Mesendoderm (in vitro differentiated cells): ENCODE measurements at regions not wholly inside any gene's neighbourhood (a gene's known extent, or its start where the extent isn't known, plus 50 kb on each side); places are given as distances from the start of the nearest gene placed in this dataset.

Source experiments
- DNase-seq: peaks from one replicate; pipeline ENCODE4 v3.0.0; 2013
- H2AK5ac ChIP-seq: 2 replicates; pipeline ENCODE4 v1.6.1; 2013; ENCODE audit warnings: low read length, inconsistent platforms
- H2BK120ac ChIP-seq: 2 replicates; pipeline ENCODE4 v1.6.1; 2013; ENCODE audit warnings: low read depth, mild to moderate bottlenecking, low read length, moderate library complexity, mixed read lengths
- H2BK15ac ChIP-seq: replicated peaks from 2 replicates; pipeline ENCODE4 v1.6.1; 2013; ENCODE audit warnings: low read depth, mild to moderate bottlenecking, moderate library complexity
- H2BK5ac ChIP-seq: 2 replicates; pipeline ENCODE4 v1.6.1; 2013; ENCODE audit warnings: low read length, inconsistent platforms
- H3K18ac ChIP-seq: 2 replicates; pipeline ENCODE4 v1.6.1; 2013; ENCODE audit warnings: mild to moderate bottlenecking, low read length, mixed read lengths
- H3K23ac ChIP-seq: one replicate; pipeline ENCODE4 v1.6.1; 2013; ENCODE audit warnings: low read length
- H3K27ac ChIP-seq: 2 replicates; pipeline ENCODE4 v1.5.1; 2013; ENCODE audit warnings: low read depth, mild to moderate bottlenecking, inconsistent platforms, low read length, moderate library complexity
- H3K27me3 ChIP-seq: 2 replicates; pipeline ENCODE4 v1.6.1; 2013; ENCODE audit warnings: low read length, control low read depth, mild to moderate bottlenecking, inconsistent platforms; ENCODE audit not compliant: insufficient read depth, poor library complexity
- H3K36me3 ChIP-seq: 2 replicates; pipeline ENCODE4 v1.6.1; 2013; ENCODE audit warnings: low read length, inconsistent platforms; ENCODE audit not compliant: control insufficient read depth, insufficient read depth
- H3K4ac ChIP-seq: one replicate; pipeline ENCODE4 v1.6.1; 2013; ENCODE audit warnings: low read depth, mild to moderate bottlenecking, low read length, moderate library complexity
- H3K4me1 ChIP-seq: 2 replicates; pipeline ENCODE4 v1.6.1; 2013; ENCODE audit warnings: low read depth, low read length, inconsistent platforms; ENCODE audit not compliant: control insufficient read depth
- H3K4me2 ChIP-seq: 2 replicates; pipeline ENCODE4 v1.6.1; 2013; ENCODE audit warnings: low read length
- H3K4me3 ChIP-seq: 2 replicates; pipeline ENCODE4 v1.5.1; 2013; ENCODE audit warnings: mild to moderate bottlenecking, low read length
- H3K56ac ChIP-seq: one replicate; pipeline ENCODE4 v1.6.1; 2013; ENCODE audit warnings: low read length
- H3K79me1 ChIP-seq: 2 replicates; pipeline ENCODE4 v1.6.1; 2013; ENCODE audit warnings: low read length, inconsistent platforms
- H3K79me2 ChIP-seq: 2 replicates; pipeline ENCODE4 v1.6.1; 2013; ENCODE audit warnings: mild to moderate bottlenecking, low read length; ENCODE audit not compliant: control insufficient read depth, insufficient read depth
- H3K9ac ChIP-seq: 2 replicates; pipeline ENCODE4 v1.6.1; 2013; ENCODE audit warnings: low read length, inconsistent platforms
- H4K5ac ChIP-seq: one replicate; pipeline ENCODE4 v1.6.1; 2013; ENCODE audit warnings: low read length
- H4K8ac ChIP-seq: one replicate; pipeline ENCODE4 v1.6.1; 2013; ENCODE audit warnings: low read depth, mild to moderate bottlenecking, control low read depth, low read length, moderate library complexity
- WGBS: extraction: QIAGEN DNeasy Blood & Tissue Kit; methylation state at CpG from one replicate; pipeline ENCODE4 v1.1.7; 2013; ENCODE audit warnings: low lambda C conversion rate, missing lambda C conversion rate; ENCODE audit not compliant: insufficient coverage; ENCODE audit errors: extremely low coverage; 5-methylcytosine and 5-hydroxymethylcytosine counted together

DNA sequence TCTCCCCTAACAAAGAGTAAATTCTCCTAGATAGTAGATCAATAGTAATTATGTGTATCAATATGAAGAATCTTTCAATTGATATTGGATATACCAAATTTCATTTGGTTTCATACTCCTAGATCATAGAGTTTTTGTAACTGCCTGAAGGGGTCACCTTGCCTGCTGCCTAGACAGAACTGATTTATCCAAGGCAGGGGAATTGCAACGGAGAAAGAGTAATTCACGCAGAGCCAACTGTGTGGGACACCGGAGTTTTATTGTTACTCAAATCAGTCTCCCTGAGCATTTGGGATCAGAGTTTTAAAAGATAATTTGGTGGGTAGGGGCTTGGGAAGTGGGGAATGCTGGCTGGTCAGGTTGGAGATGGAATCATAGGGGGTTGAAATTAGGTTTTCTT lies 92.2 kb upstream of the SLC8A1 start:
- Histone ChIP-seq H2AK5ac (no peak overlapping the region), H2BK15ac (no peak overlapping the region), H3K4me3 (no peak overlapping the region), H3K27me3 (no peaks in the 10 kb centered on the region), H3K4ac (no peak overlapping the region), H3K36me3 (no peaks in the 10 kb centered on the region), H3K4me1 (peaks cover 3% of the 10 kb centered on the region), H3K56ac (no peak overlapping the region), H2BK5ac (no peak overlapping the region), H4K8ac (no peak overlapping the region), H3K27ac (no peak overlapping the region), H3K18ac (no peak overlapping the region), H3K23ac (no peak overlapping the region), H4K5ac (no peak overlapping the region), H3K9ac (no peak overlapping the region), H3K79me2 (no peaks in the 10 kb centered on the region), H3K4me2 (no peak overlapping the region), H3K79me1 (no peaks in the 10 kb centered on the region), H2BK120ac (no peak overlapping the region)
- WGBS, result no CpG with 5 or more reads among the region's 3 CpGs
- no peak for DNase-seq

DNA sequence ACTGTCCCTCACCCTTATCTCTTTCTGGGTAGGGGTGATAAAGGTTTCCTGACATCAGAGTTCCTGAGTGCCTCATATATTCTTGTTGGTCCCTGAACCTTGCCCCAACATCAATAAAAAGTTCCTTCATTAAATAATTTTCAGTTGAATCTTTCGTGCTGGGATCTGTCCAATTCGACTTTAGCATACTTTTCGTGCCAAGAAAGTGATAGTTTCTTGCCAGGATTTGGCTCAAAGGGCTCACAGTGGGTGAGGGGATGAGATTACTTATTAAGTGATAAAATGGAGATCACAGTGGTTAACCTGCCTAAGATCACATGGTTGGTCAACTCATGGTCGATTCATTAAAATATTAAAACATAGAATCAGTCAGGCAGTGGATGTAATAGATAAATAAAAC lies 93.8 kb upstream of the SLC8A1 start:
- Histone ChIP-seq H3K79me2 (no peaks in the 10 kb centered on the region), H3K18ac (no peak overlapping the region), H4K5ac (no peak overlapping the region), H3K4ac (no peak overlapping the region), H3K9ac (no peak overlapping the region), H3K23ac (no peak overlapping the region), H2BK5ac (no peak overlapping the region), H4K8ac (no peak overlapping the region), H3K56ac (no peak overlapping the region), H3K4me2 (no peak overlapping the region), H3K36me3 (no peaks in the 10 kb centered on the region), H3K79me1 (no peaks in the 10 kb centered on the region), H2BK15ac (no peak overlapping the region), H3K4me3 (no peak overlapping the region), H2BK120ac (no peak overlapping the region), H3K27me3 (no peaks in the 10 kb centered on the region), H2AK5ac (no peak overlapping the region), H3K27ac (no peak overlapping the region), H3K4me1 (peaks cover 3% of the 10 kb centered on the region)
- WGBS, result no CpG with 5 or more reads among the region's 4 CpGs
- no peak for DNase-seq

DNA sequence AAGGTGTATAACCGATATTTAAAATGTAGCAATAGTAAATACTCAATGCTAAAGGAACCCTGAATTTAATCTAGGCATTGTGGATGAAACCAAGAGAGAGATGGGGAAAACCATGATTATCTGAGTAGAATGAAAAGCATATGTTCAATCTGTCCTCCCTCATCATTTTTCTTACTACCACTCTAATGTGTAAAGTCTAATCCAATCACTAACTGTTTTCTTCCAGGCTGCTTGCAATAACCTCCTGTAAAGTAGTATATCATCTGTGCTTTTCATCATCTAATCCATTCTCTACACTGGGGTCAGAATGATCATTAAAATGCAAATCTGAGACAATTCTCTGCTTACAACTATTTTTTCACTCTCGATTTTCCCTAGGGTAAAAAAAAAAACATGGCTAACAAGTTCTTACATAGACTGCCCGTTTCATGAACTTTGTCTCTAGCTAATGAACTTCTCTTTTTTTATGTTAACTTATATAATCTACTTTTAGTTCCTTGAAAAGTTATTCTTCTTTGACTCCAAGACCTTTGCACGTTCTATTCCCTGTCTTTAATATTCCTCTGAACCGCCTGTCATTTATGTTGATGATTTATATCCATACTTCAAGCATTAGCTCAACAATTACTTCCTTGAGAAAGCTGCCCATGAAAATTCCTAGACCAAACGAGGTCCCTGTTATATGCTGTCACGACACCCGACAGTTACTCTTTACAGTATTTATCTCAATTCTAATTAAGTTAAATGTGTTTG lies 94.7 kb upstream of the SLC8A1 start:
- H3K23ac ChIP-seq, result no peak overlapping the region
- peaks cover 3% of the 10 kb centered on the region for H3K4me1 ChIP-seq
- no peak overlapping the region for H2BK120ac ChIP-seq
- H4K5ac ChIP-seq, result no peak overlapping the region
- WGBS, result no CpG with 5 or more reads among the region's 8 CpGs
- no peak overlapping the region for H2BK15ac ChIP-seq
- H3K4me3 ChIP-seq, result no peak overlapping the region
- no peak overlapping the region for H3K27ac ChIP-seq
- H4K8ac ChIP-seq, result no peak overlapping the region
- H3K4me2 ChIP-seq, result no peak overlapping the region
- no peaks in the 10 kb centered on the region for H3K79me2 ChIP-seq
- H2BK5ac ChIP-seq, result no peak overlapping the region
- no peak overlapping the region for H3K18ac ChIP-seq
- no peaks in the 10 kb centered on the region for H3K36me3 ChIP-seq
- no peak overlapping the region for H3K4ac ChIP-seq
- H3K27me3 ChIP-seq, result no peaks in the 10 kb centered on the region
- no peaks in the 10 kb centered on the region for H3K79me1 ChIP-seq
- no peak for DNase-seq
- no peak overlapping the region for H2AK5ac ChIP-seq
- no peak overlapping the region for H3K9ac ChIP-seq
- no peak overlapping the region for H3K56ac ChIP-seq

DNA sequence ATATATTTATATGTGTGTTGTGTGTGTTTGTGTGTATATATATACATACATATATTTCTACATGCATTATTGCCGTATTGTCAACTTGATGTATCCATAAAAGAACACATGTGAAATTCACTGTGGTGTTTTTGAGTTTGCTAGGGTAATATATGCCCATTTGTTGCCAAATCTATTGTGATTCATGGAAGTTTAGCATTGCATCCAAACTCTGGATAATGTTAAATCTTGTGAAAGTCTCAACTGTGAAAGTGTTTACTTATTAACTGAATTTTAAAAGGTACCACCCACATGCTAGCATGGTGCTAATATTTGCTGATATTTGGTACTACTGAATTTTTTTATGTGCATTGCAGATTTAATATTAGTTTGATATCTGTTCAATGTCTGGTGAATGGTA lies 96.6 kb upstream of the SLC8A1 start:
- no peak overlapping the region for H3K9ac ChIP-seq
- no peaks in the 10 kb centered on the region for H3K27me3 ChIP-seq

DNA sequence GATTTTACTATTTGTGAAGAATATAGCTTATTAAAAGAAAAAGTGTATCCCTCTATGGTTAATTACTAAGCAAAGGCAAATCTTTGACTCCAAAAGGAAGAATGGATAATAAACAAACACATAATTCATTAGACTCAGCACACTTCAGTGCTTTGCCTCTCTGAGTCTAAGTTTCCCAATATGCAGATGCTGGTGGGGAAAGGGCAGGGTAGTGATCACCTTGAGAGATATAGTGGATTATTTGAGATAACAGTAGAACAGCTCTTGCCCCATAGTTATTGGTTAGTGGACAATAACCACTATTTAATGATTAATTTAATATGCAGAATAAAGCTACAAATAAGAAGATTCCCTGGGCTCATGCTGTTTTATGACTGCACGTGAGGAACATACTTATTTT lies 98.2 kb upstream of the SLC8A1 start:
- Histone ChIP-seq H3K23ac (no peak overlapping the region), H2BK120ac (no peak overlapping the region), H3K4me2 (no peak overlapping the region), H4K8ac (no peak overlapping the region), H3K56ac (no peak overlapping the region), H3K79me1 (no peaks in the 10 kb centered on the region), H3K27me3 (no peaks in the 10 kb centered on the region), H2AK5ac (no peak overlapping the region), H2BK5ac (no peak overlapping the region), H2BK15ac (no peak overlapping the region), H3K9ac (no peak overlapping the region), H3K36me3 (no peaks in the 10 kb centered on the region), H3K27ac (no peak overlapping the region), H3K4ac (no peak overlapping the region), H4K5ac (no peak overlapping the region), H3K79me2 (no peaks in the 10 kb centered on the region), H3K4me1 (no peaks in the 10 kb centered on the region), H3K18ac (no peak overlapping the region), H3K4me3 (no peak overlapping the region)
- no CpG with 5 or more reads among the region's 1 CpG for WGBS
- DNase-seq, result no peak

More for the DNA sequence above, 96.6 kb upstream of the SLC8A1 start:
- no CpG with 5 or more reads among the region's 1 CpG for WGBS
- H3K4me1 ChIP-seq, result peaks cover 3% of the 10 kb centered on the region
- DNase-seq, result no peak
- no peak overlapping the region for H4K5ac ChIP-seq
- H4K8ac ChIP-seq, result no peak overlapping the region
- H3K4ac ChIP-seq, result no peak overlapping the region
- H2BK120ac ChIP-seq, result no peak overlapping the region
- H3K23ac ChIP-seq, result no peak overlapping the region
- H2AK5ac ChIP-seq, result no peak overlapping the region
- H3K4me3 ChIP-seq, result no peak overlapping the region
- no peaks in the 10 kb centered on the region for H3K79me1 ChIP-seq
- H3K27ac ChIP-seq, result no peak overlapping the region
- H3K18ac ChIP-seq, result no peak overlapping the region
- no peak overlapping the region for H3K4me2 ChIP-seq
- no peak overlapping the region for H2BK5ac ChIP-seq
- no peaks in the 10 kb centered on the region for H3K36me3 ChIP-seq
- no peaks in the 10 kb centered on the region for H3K79me2 ChIP-seq
- no peak overlapping the region for H3K56ac ChIP-seq
- H2BK15ac ChIP-seq, result no peak overlapping the region

DNA sequence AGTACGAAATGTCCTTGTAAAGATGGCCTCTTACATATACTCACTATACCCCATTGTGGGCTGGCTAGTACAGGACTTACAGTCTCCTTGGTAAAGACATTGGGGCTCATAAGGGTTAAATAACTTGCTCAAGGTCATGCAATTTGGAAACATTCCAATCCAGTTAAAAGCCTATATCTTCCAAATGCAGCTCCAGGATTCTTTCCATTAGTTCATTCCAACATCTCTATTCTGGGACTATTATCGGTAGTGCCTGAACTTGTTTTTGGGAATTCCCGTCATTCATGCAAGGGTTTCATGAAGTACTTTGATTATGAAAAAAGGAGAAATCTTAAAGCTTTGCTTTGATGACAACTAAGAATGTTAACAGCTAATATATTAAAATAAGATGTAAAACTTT lies 99.2 kb upstream of the SLC8A1 start:
- no peak for DNase-seq
- WGBS, result no CpG with 5 or more reads among the region's 3 CpGs
- Histone ChIP-seq H3K4me2 (no peak overlapping the region), H4K8ac (no peak overlapping the region), H3K23ac (no peak overlapping the region), H2BK15ac (no peak overlapping the region), H3K9ac (no peak overlapping the region), H3K79me2 (no peaks in the 10 kb centered on the region), H3K4me3 (no peak overlapping the region), H2AK5ac (no peak overlapping the region), H3K18ac (no peak overlapping the region), H3K79me1 (no peaks in the 10 kb centered on the region), H3K4ac (no peak overlapping the region), H3K56ac (no peak overlapping the region), H3K36me3 (no peaks in the 10 kb centered on the region), H2BK120ac (no peak overlapping the region), H4K5ac (no peak overlapping the region), H2BK5ac (no peak overlapping the region), H3K4me1 (no peaks in the 10 kb centered on the region), H3K27me3 (no peaks in the 10 kb centered on the region), H3K27ac (no peak overlapping the region)
